Stimulated activated CD4-positive, alpha-beta T cell treated with anti-CD3 and anti-CD28 coated beads, Interleukin-1b, Interleukin-23, amount 100 ng/mL, for 48 hours (primary cell): ENCODE measurements at regions not wholly inside any gene's neighbourhood (a gene's known extent, or its start where the extent isn't known, plus 50 kb on each side); places are given as distances from the start of the nearest gene placed in this dataset.

Experiments
- DNase-seq: peaks from one replicate; pipeline ENCODE4 v3.0.0-alpha.2; 2020

GRCh38 chr11:19661827-19662226 is 50.8 kb upstream of the NAV2 start:
- DNase-seq: no peak

DNA sequence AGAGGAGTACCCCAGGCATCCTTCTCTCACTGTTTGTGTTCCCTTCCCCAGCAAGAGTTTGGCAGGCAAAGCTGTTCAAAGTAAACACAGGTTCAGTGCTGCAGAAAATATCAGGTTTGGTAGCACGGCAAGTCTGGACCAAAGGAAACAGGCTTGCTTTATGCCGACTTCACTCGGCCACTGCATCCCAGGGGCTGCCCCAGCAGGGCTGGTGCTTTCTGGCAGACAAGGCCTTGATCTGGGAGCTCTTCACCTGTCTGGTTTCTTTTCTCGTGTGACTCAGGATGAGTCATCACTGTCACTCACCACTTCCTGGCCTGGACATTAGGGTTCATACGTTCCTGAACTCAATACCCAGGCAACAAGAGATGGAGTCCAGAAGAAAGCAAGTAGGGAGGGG is 52.6 kb upstream of the NAV2 start:
- DNase-seq: no peak

GRCh38 chr11:19659529-19659928 is 53.1 kb upstream of the NAV2 start:
- DNase-seq: no peak

GRCh38 chr11:19658344-19658743 is 54.3 kb upstream of the NAV2 start:
- DNase-seq: no peak

GRCh38 chr11:19656140-19656541 is 56.5 kb upstream of the NAV2 start:
- no peak for DNase-seq

DNA sequence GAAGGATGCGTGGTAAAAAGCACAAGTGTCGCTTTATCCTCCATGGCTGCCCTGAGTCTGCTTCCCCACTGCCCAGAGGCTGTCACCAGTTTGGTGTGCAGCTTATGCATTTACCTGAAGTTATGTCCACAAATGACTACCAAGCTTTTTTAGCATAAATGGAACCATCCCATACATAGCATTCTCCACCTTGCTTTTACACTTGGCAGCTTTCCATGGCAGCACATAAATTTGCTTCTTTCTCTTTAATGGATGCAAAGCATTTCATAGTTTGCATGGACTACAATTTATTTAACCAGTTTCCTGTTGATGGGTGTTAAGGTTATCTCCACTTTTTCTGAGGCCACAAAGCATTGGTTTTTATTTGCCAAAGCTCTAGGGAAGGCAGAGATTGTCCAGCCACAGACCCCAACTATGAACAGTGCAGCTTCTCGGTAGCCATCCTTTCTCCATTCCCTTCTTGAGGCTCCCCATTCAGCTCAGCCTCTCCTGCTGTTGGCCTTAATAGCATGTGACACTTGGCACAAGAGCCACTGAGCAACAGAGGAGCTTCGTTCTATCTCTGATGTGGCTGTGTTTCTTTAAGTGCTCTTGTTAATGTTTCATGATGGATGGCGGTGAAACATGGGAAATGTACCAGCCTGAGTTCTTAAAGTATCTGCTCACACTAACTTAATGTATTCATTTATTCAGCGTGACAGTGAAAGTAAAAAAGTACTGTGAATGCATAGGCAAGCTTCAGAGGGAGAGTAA is 59.8 kb upstream of the NAV2 start:
- no peak for DNase-seq

DNA sequence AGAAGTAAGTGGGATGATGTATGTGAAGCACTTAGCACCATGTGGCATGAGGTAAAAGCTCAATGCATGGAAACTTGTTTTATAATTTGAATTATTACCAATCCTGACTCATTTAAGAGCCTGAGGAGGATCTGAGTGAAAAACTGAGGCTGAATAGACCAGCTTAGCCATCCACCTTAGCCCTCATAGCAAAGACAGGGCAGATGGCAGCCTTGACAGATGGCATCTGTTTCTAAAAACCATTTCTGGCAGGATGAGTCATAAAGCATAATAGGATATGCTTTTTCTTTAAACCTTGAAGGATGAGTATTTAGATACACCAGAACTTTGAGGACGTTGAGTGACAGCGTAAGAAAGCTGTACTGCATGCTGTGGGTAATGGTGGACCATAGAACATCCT is 61.0 kb upstream of the NAV2 start:
- no peak for DNase-seq

DNA sequence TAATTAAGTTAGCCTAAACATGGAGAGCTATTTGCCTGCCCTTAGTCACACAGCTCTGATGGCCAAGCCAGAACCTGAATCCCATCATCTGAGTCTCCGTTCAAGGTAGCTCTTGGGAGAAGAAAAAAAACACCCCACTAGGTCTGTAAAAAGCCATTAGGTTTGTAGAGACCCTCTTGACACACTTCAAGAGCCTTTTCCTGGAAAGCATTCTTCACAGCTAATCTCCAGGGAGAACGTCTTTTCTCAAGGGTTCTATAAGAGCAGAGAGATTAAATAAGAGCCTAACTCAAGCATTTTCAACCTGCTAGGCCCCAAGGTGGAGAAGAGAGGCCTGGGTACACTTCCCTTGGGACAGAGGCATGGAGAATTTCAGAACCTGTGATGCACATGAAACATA is 61.6 kb upstream of the NAV2 start:
- DNase-seq: no peak

GRCh38 chr11:19650467-19650866 is 62.2 kb upstream of the NAV2 start:
- no peak for DNase-seq

DNA sequence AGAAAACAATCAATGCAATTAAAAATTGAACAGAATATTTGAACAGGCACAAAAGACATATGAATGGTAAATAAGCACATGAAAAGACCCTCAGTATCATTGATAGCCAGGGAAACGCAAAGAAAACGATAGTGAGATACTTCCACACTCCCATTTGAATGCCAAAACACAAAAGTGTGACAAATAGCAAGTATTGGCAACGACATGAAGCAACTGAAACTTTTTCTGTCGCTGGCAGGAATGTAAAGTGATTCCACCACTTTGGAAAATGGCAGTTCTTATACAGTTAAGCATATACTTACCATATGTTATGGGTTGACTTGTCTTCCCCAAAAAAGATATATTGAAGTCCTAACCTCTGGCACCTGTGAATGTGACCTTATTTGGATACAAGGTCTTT is 62.9 kb upstream of the NAV2 start:
- DNase-seq: no peak

- no peak for DNase-seq
Measured at GRCh38 chr11:19648321-19648720, 64.3 kb upstream of the NAV2 start.

- DNase-seq: no peak
Measured at GRCh38 chr11:19647816-19648215, 64.8 kb upstream of the NAV2 start.

GRCh38 chr11:19646921-19647320 is 65.7 kb upstream of the NAV2 start:
- no peak for DNase-seq

GRCh38 chr11:19646308-19646707 is 66.3 kb upstream of the NAV2 start:
- DNase-seq: no peak

- no peak for DNase-seq
Measured at GRCh38 chr11:19644316-19644715, 68.3 kb upstream of the NAV2 start.

DNA sequence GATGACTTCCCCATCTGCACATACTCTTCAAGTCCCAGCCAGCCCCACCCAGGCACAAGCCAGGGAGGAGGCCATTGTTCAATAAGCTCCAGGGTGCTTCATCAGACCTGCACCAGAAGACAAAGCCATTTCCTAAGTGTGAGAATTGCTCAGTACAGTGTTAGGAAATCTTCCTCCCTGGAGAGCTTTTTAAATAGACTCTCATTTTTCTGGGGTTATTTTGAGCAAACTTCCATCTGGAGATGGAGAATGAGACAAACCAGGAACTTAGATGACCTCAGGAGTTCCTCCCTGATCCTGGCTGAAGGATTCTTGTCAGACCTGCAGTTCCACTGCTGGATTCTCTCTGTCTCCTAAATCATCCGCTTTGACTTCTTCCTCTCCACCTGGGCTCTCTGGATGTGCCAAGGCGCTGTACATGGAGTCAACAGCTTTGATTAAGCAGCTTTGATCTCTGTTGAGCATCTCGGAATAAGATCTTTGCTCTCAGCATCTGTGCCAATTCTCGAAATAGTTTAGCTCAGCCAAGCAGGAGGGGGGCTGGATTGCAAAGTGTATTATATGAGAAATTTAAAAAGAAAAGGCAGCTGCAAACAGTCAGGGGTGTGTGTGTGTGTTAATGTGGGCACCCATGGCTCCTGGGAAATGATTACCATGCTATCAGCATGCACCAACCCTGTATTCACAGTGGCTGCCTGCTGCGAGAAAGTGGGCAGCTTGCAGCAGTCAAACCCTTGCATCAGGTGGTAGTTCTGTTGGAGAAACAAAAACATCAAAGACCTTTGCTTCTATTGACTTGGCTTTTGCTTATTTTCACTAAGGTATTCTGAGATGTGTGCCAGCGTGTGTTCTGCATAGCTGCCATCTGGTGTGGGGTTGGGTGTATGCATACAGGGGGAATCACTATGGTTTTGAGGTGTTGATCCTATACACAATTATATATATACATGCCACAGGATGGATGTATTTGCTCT is 70.2 kb upstream of the NAV2 start:
- no peak for DNase-seq

DNA sequence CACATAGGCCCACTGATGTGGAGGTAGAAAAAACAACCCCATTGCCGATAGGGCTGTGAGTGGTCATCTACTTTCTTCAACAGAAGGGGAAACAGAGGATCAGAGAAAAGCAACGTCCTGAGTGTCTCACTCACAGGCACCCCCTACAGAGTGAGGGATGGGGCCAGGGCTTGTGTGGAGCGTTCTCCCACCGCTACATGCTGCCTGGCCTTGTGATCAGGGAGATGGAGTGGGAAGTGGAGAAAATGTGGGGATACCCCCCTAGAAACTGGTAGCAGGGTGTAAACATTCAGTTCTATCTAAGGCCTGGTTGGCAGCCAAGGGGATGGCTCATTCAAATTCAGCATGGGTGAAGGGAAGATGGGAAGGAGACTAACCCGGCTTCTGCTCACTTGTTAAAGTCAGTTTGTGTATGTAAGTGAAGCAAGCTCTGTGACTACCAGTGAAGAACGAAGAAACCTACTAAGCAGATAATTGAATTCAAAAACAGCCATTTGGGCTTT is 73.0 kb upstream of the NAV2 start:
- DNase-seq: no peak

DNA sequence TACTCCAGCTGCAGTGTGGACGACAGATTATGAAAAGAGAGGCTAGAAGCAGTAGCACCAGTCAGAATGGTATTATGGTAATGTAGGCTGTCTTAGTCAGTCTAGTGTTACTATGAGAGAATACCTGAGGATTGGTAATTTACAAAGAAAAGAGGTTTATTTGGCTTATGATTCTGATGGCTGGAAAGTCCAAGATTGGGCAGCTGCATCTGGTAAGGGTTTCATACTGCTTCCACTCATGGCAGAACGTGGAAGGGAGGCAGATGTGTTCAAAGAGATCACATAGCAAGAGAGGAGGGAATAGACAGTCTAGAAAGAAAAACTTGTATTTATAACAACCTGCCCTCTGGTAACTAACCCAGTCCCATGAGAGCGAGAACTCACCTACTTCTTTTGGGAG is 77.3 kb upstream of the NAV2 start:
- DNase-seq: no peak

DNA sequence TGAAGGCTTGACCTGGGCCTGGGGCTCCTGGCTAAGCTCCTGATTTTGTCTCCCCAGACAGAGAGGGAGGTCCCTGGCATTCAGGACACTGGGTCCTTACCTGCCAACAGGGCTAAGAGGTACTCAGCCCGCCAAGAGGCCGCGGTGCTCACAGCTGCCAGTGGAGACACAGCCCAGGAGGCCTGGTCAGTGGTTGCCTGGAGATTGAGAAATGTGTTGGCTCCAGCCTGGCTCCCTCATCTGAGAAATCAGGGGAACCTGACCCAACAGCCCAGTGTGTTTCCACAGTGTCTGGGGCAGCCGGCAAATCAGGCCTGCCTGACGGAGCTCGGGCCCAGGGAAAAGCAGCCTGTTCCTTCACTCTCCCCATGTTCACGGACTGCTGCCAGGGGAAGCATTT is 79.4 kb upstream of the NAV2 start:
- no peak for DNase-seq

DNA sequence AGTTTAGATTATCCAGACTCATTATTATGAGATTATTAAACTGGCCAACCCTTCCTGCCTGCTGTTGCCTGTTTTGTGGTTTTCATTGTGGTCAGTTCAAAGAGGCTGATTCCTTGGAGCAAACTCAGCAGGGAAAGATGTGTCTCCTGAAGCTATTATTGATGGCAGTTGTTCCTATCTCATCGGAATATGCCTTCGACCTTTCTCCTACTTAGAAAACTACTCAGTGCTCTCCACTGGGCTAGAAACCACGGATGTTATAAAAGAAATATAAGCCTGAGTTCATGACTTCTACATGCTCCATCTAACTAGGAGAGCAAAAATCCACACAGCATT is 80.2 kb upstream of the NAV2 start:
- DNase-seq: no peak

GRCh38 chr11:19631712-19632498 is 80.7 kb upstream of the NAV2 start:
- DNase-seq: no peak

DNA sequence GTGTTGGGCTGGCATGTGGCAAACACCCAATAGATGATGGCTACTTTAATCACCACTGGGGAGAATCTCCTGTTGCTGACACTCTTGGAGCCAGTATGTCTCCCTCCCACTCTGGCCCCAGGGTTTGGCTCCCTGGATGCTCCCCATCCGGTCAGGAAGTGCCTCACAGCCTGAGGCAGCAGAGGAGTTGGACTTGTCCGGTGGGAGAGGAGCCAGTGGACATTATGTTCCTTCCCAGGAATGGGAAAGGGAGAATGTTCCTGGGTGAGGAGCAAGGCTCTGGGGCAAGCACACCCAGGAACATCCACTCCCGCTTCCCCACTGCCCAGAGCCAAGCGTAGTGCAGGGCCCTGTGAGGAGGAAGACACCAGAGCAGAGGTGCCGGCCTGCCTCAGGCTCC is 84.6 kb upstream of the NAV2 start:
- no peak for DNase-seq

DNA sequence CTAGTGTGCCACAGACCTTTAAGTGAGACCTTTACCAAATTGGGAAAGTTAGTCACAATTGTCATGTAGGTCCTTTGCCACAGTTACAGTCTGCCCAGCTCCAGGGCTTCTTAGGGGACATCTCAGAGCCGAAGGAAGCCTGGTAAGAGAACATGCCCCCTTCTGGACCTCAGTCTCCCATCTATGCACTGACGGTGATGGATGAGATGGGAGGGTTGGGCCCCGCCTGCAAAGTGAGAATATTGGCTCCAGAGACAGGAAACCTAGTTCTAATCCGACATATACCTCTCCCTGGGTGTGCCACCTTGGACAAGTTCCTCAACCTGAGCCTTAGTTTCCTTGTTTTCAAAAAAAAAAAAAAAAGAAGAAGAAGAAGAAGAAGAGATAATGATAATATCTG is 85.1 kb upstream of the NAV2 start:
- DNase-seq: no peak
